ENCODE measurements at regions not wholly inside any gene's neighbourhood (a gene's known extent, or its start where the extent isn't known, plus 50 kb on each side); places are given as distances from the start of the nearest gene placed in this dataset.
"Not testable (repeated sequence)": the region's sequence is repeated elsewhere in the genome, so short reads cannot be mapped to it uniquely, and the experiment has no call there.

GRCh38 chr9:41839786-41840185 is 289.4 kb downstream of the CNTNAP3B start:
- not testable (repeated sequence) for H3K4me3 ChIP-seq (ENCODE audit: insufficient read length, low read depth); DNase-seq (ENCODE audit: low read depth, low spot score); H3K9ac ChIP-seq (ENCODE audit: insufficient read length, low read depth); H3K27me3 ChIP-seq (ENCODE audit: insufficient read depth, insufficient read length); H3K9me3 ChIP-seq (ENCODE audit: insufficient read depth, low read length); H3K4me1 ChIP-seq (ENCODE audit: insufficient read depth, insufficient read length); H3K36me3 ChIP-seq (ENCODE audit: insufficient read depth, insufficient read length, low read length)

- H3K9ac ChIP-seq (ENCODE audit: insufficient read length, low read depth); H3K9me3 ChIP-seq (ENCODE audit: insufficient read depth, low read length); H3K36me3 ChIP-seq (ENCODE audit: insufficient read depth, insufficient read length, low read length); DNase-seq (ENCODE audit: low read depth, low spot score); H3K4me1 ChIP-seq (ENCODE audit: insufficient read depth, insufficient read length); H3K4me3 ChIP-seq (ENCODE audit: insufficient read length, low read depth); H3K27me3 ChIP-seq (ENCODE audit: insufficient read depth, insufficient read length): not testable (repeated sequence)
Measured at GRCh38 chr9:41838953-41839352, 290.3 kb downstream of the CNTNAP3B start.

GRCh38 chr9:41838562-41838851 is 290.7 kb downstream of the CNTNAP3B start:
- not testable (repeated sequence) for H3K27me3 ChIP-seq (ENCODE audit: insufficient read depth, insufficient read length); H3K4me1 ChIP-seq (ENCODE audit: insufficient read depth, insufficient read length); H3K9me3 ChIP-seq (ENCODE audit: insufficient read depth, low read length); DNase-seq (ENCODE audit: low read depth, low spot score); H3K9ac ChIP-seq (ENCODE audit: insufficient read length, low read depth); H3K36me3 ChIP-seq (ENCODE audit: insufficient read depth, insufficient read length, low read length); H3K4me3 ChIP-seq (ENCODE audit: insufficient read length, low read depth)

GRCh38 chr9:41837684-41838561 is 291.3 kb downstream of the CNTNAP3B start:
- not testable (repeated sequence) for H3K9ac ChIP-seq (ENCODE audit: insufficient read length, low read depth); H3K9me3 ChIP-seq (ENCODE audit: insufficient read depth, low read length); H3K27me3 ChIP-seq (ENCODE audit: insufficient read depth, insufficient read length); H3K4me1 ChIP-seq (ENCODE audit: insufficient read depth, insufficient read length); DNase-seq (ENCODE audit: low read depth, low spot score); H3K36me3 ChIP-seq (ENCODE audit: insufficient read depth, insufficient read length, low read length); H3K4me3 ChIP-seq (ENCODE audit: insufficient read length, low read depth)

- DNase-seq (ENCODE audit: low read depth, low spot score); H3K9me3 ChIP-seq (ENCODE audit: insufficient read depth, low read length); H3K27me3 ChIP-seq (ENCODE audit: insufficient read depth, insufficient read length); H3K4me3 ChIP-seq (ENCODE audit: insufficient read length, low read depth); H3K4me1 ChIP-seq (ENCODE audit: insufficient read depth, insufficient read length); H3K9ac ChIP-seq (ENCODE audit: insufficient read length, low read depth); H3K36me3 ChIP-seq (ENCODE audit: insufficient read depth, insufficient read length, low read length): not testable (repeated sequence)
Measured at GRCh38 chr9:41833108-41833507, 296.1 kb downstream of the CNTNAP3B start.

GRCh38 chr9:41824723-41825122 is 304.5 kb downstream of the CNTNAP3B start:
- not testable (repeated sequence) for H3K9me3 ChIP-seq (ENCODE audit: insufficient read depth, low read length); DNase-seq (ENCODE audit: low read depth, low spot score); H3K4me1 ChIP-seq (ENCODE audit: insufficient read depth, insufficient read length); H3K27me3 ChIP-seq (ENCODE audit: insufficient read depth, insufficient read length); H3K9ac ChIP-seq (ENCODE audit: insufficient read length, low read depth); H3K4me3 ChIP-seq (ENCODE audit: insufficient read length, low read depth); H3K36me3 ChIP-seq (ENCODE audit: insufficient read depth, insufficient read length, low read length)

- H3K36me3 ChIP-seq (ENCODE audit: insufficient read depth, insufficient read length, low read length); DNase-seq (ENCODE audit: low read depth, low spot score); H3K4me3 ChIP-seq (ENCODE audit: insufficient read length, low read depth); H3K4me1 ChIP-seq (ENCODE audit: insufficient read depth, insufficient read length); H3K9ac ChIP-seq (ENCODE audit: insufficient read length, low read depth); H3K27me3 ChIP-seq (ENCODE audit: insufficient read depth, insufficient read length); H3K9me3 ChIP-seq (ENCODE audit: insufficient read depth, low read length): not testable (repeated sequence)
Measured at GRCh38 chr9:41802706-41803105, 326.5 kb downstream of the CNTNAP3B start.

GRCh38 chr9:41798684-41799083 is 330.5 kb downstream of the CNTNAP3B start:
- not testable (repeated sequence) for H3K9me3 ChIP-seq (ENCODE audit: insufficient read depth, low read length); H3K4me1 ChIP-seq (ENCODE audit: insufficient read depth, insufficient read length); H3K36me3 ChIP-seq (ENCODE audit: insufficient read depth, insufficient read length, low read length); H3K9ac ChIP-seq (ENCODE audit: insufficient read length, low read depth); DNase-seq (ENCODE audit: low read depth, low spot score); H3K27me3 ChIP-seq (ENCODE audit: insufficient read depth, insufficient read length); H3K4me3 ChIP-seq (ENCODE audit: insufficient read length, low read depth)

DNA sequence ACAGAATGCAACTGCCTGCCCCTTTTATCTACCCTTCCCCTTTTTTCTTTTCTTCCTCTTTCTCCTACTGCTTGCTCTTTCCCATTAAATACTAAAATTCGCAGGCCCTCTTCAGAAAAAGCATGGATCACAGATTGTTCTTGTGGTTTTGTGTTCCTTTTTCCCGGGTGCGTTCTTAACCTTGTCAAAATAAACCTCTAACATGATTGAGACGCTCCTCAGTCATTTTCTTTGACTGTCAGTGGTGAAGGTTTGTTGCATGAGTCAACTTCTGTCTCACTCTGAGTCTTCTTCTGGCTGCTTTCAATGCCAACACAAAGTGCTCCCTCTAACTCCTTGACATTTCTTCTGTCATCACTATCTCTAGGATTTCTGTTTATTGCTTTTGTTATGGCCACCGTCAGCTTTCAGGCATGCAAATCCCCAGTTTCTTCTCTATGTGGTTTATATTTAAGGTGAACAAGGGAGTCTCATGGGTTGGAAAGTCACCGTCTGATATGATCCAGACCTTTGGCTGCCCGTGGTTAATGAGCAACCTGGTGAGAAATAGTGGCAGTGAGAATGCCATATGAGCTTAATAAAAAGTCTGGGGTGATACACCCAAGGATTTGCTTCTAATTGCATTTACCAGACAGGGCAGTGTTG is 338.4 kb downstream of the CNTNAP3B start:
- not testable (repeated sequence) for H3K36me3 ChIP-seq (ENCODE audit: insufficient read depth, insufficient read length, low read length); DNase-seq (ENCODE audit: low read depth, low spot score); H3K27me3 ChIP-seq (ENCODE audit: insufficient read depth, insufficient read length); H3K4me1 ChIP-seq (ENCODE audit: insufficient read depth, insufficient read length); H3K9me3 ChIP-seq (ENCODE audit: insufficient read depth, low read length); H3K9ac ChIP-seq (ENCODE audit: insufficient read length, low read depth); H3K4me3 ChIP-seq (ENCODE audit: insufficient read length, low read depth)

- not testable (repeated sequence) for H3K27me3 ChIP-seq (ENCODE audit: insufficient read depth, insufficient read length); H3K9ac ChIP-seq (ENCODE audit: insufficient read length, low read depth); DNase-seq (ENCODE audit: low read depth, low spot score); H3K4me3 ChIP-seq (ENCODE audit: insufficient read length, low read depth); H3K36me3 ChIP-seq (ENCODE audit: insufficient read depth, insufficient read length, low read length); H3K9me3 ChIP-seq (ENCODE audit: insufficient read depth, low read length); H3K4me1 ChIP-seq (ENCODE audit: insufficient read depth, insufficient read length)
Measured at GRCh38 chr9:41790007-41790406, 339.2 kb downstream of the CNTNAP3B start.

DNA sequence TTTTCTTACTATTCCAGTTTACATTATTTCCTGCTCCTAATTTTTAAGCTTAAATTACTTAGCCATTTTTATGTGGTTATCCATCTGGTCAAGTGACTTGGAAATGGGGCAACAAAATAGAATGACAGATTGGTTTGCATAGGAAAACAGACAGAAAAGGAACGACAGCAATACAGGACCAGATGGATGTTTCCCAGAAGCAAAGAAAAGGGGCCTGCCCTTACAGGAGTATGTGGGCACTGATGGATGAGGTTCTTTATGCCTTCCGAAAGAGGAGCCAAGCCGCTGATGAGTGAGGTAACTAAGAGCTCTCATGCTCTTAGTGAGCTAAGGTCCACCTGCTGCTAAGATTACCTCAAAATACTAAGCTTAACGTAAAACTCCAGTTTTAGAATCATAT is 339.8 kb downstream of the CNTNAP3B start:
- not testable (repeated sequence) for H3K9me3 ChIP-seq (ENCODE audit: insufficient read depth, low read length); H3K4me1 ChIP-seq (ENCODE audit: insufficient read depth, insufficient read length); DNase-seq (ENCODE audit: low read depth, low spot score); H3K9ac ChIP-seq (ENCODE audit: insufficient read length, low read depth); H3K36me3 ChIP-seq (ENCODE audit: insufficient read depth, insufficient read length, low read length); H3K4me3 ChIP-seq (ENCODE audit: insufficient read length, low read depth); H3K27me3 ChIP-seq (ENCODE audit: insufficient read depth, insufficient read length)

DNA sequence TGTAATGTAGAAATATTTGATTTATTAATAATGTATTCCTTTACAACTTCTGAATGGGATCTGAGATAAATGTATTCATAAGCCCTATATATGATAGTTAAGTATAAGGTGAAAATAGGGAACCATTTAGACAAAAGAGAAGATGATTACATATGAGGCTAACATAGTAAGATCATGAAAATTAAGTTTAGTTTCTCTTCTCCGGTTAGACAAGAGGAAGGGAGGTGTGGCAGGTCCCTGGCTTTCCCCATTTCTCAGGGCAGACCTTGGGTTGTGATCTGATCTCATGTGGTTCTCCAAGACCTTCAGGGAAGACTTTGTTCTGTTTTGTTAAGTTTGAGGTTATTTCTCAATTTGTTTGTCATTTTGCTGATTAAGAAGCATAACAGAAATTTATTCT is 341.3 kb downstream of the CNTNAP3B start:
- H3K4me3 ChIP-seq (ENCODE audit: insufficient read length, low read depth); DNase-seq (ENCODE audit: low read depth, low spot score); H3K9me3 ChIP-seq (ENCODE audit: insufficient read depth, low read length); H3K27me3 ChIP-seq (ENCODE audit: insufficient read depth, insufficient read length); H3K4me1 ChIP-seq (ENCODE audit: insufficient read depth, insufficient read length); H3K36me3 ChIP-seq (ENCODE audit: insufficient read depth, insufficient read length, low read length); H3K9ac ChIP-seq (ENCODE audit: insufficient read length, low read depth): not testable (repeated sequence)

All from NT2/D1 (cell line).